Glomerular visceral epithelial cell (primary cell): ENCODE measurements at regions not wholly inside any gene's neighbourhood (a gene's known extent, or its start where the extent isn't known, plus 50 kb on each side); places are given as distances from the start of the nearest gene placed in this dataset.

ENCODE experiments used
- DNase-seq: peaks from one replicate; pipeline ENCODE4 v3.0.0-alpha.2; 2016; ENCODE audit errors: extremely low spot score

DNA sequence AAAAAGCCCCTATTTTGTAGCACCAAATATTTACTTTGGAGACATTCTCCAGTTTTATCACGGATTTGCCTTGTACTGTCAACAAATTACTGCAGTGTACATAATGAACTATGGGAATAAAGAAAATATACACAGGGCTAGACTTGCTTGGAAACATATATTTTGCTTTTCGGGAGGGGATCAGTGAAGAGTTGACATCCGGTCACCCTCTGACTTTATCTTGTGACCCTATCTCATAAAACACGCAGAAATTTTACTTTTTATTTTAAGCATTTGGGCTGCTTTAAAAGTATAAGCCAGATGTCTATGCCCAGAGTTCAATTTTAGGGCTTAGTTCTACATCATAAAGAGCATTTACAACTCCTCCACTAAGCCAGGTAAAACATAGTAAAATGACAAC lies 630.7 kb downstream of the TOX3 start:
- no peak for DNase-seq

GRCh38 chr16:51907680-51908079 lies 639.3 kb downstream of the TOX3 start:
- DNase-seq = no peak

DNA sequence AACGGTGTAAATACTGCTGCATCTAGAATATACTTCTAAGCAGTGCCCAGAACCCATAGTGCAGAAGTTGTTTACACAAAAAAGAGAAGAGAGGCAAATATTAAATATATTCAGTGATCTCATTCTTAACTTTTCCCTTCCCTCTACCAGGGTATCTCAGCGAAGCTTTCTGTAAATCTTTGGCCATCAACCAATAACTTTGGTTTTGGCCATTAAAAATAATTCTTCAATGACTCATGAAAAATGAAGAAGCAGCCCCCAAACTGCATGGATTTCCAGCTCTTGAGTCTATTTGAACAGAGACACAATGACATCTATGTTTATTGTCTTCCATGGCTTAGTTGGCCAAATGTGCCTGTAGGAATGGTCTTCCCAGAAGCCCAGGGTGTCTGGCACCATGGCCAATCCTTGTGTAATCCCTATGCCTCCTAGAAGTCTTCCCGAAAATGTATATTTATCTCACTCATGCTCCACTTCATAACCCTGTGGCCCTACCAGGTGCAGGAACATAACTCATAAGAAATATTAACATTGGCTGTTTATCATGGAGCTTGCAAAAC lies 646.6 kb downstream of the TOX3 start:
- no peak for DNase-seq

DNA sequence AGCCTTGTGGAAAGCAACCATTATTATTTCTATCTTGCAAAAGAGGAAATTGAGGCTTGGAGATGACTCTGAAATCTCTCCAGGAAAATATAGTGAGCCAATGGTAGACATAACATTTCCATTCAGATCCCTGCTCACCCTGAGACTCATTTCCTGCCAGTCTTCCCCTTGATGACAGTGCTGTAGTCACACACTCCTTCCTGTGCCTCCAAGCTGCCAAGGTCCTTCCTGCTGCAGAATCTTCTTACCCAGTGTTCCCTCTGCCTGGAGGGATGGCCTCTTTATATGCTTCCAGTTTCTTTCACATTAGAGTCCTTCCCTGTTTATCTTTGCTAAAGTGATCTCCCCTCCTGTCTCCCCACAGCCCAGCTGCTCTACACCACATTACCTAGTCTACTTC lies 648.1 kb downstream of the TOX3 start:
- no peak for DNase-seq

DNA sequence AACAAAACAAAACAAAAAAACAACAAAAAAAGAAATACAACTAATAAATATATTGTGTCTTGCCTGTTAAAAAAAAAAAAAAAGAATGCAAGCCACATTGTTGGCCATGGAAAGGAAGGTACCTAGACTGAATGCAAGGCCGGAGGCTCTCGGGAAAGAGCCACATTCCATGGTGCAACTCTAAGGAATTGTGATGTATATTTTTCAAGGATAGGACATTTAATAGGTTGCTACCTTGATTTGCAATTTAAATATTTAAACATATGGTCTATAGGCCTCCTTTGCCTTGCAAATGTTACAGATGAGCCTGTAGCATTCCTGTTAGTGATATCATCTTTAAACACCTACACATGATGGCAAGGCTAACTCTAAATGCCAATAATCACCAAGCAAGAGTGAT lies 650.9 kb downstream of the TOX3 start:
- DNase-seq = no peak

DNA sequence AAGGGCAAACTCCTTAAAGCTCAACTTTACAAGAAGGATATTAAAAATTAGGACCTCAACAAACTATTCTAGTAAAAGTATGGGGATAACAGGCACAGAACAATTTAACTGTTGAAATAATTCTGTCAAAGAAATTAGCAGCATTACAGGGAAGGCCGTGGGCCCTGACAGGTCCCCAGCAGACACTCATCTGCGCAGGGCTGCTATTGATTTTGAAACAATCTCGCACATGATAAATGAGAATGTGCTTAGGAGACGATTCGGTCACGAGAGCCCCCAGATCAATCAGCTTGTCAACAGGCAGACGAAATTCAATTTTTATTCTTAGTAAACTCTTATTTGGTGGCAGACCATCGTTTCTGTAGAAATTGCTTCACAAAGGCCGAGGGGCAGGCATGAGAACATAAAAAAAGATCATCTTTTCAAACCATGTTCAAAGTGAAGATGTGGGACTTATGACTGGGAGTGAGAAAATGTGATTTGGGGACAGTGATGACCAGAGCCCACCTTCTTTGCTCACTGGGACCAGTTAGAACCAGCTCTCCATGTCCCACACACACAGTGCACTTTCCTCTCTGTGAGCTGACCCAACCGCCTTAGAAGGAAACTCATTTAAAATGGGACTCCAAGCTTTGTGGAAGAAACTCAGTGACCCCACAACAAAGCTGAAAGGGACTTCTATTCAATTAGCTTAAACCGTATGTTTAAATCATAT lies 654.5 kb downstream of the TOX3 start:
- no peak for DNase-seq

DNA sequence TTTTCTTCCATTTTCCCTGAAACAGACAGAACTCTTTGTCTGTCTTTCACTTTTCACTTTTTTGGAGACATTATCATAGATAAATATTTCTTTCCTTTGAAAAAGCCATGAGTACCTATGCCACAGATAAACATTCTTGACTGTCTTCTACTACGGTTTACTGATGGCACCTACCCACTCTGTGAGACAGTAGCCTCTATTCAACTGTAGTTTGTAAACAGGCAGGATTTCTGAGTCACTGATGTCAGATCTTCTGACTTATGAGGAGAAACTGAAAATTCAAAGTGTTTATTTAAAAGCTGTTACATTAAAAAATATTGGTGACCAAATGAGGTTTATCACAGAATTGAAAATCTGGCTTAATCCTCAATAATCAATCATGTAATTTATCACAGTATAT lies 658.4 kb downstream of the TOX3 start:
- DNase-seq = no peak

- DNase-seq = no peak
Measured at GRCh38 chr16:51888016-51888415, 658.9 kb downstream of the TOX3 start.

DNA sequence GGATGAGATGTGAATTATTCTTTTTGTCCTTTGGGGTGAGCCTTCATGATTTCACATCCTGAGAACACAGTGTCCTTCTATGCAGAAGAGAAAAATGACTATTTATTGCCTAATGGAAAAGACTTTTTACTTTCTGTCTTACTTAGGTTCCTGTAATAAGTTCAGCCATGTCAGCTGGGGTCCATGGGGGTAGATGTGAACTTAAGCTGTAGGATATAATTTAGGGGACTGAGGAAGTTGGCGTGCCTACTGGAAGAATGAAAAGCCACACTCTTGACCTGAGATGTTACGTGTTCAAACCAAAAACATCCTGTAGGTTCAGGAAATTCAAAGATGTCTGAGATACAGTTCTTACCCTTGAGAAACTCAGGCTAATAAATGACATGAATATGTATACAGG lies 660.5 kb downstream of the TOX3 start:
- no peak for DNase-seq

- DNase-seq = no peak
Measured at GRCh38 chr16:51884773-51885172, 662.2 kb downstream of the TOX3 start.

- no peak for DNase-seq
Measured at GRCh38 chr16:51881731-51882130, 665.2 kb downstream of the TOX3 start.

GRCh38 chr16:51880776-51881175 lies 666.2 kb downstream of the TOX3 start:
- DNase-seq = no peak

GRCh38 chr16:51877686-51878085 lies 669.3 kb downstream of the TOX3 start:
- DNase-seq = no peak

DNA sequence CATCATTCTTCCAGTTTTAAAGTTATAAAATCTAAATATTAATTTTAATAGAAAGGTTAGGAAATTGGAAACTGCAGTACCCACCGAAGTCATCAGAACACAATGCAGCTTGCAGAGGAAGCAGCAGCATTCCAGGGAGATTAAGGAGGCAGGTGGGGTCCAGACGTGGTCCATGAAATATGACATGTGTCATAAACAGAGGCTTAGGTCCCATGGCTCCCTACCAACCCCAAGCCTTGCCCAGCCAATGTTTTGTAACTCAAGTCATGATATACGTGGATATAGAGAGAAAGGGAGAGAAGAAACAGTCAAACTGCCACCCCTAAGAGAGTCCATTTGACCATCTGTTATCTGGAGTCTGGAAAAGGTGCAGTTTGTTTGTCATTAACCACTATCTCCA lies 670.0 kb downstream of the TOX3 start:
- DNase-seq = no peak

- no peak for DNase-seq
Measured at GRCh38 chr16:51876601-51876875, 670.4 kb downstream of the TOX3 start.

- no peak for DNase-seq
Measured at GRCh38 chr16:51875834-51876600, 670.9 kb downstream of the TOX3 start.

- DNase-seq = no peak
Measured at GRCh38 chr16:51872524-51872923, 674.4 kb downstream of the TOX3 start.

DNA sequence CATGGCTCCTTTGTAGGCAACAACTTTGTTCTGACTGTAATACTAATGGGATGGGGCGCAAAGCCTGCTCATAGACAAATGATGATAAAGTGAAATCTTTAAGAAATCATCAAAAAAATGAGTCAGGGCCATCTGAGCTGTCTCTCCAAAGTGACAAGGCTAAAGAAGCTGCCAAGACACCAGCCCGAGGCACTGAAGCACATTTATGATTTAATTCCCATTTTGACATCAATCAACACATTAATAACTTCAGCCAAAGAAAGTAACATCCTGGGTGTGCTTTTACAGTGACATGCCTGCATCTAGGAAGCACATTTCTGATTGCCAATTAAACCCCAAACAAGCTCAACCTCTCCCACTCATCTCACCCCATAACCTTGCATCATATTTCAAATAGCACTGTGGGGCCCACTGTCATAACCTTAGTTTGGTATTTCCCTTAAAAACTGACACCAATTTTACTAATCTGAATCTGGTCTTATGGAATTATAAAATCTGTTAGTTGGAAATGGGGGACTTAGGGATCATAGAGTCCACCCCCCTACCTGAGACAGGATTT lies 676.6 kb downstream of the TOX3 start:
- DNase-seq = no peak

DNA sequence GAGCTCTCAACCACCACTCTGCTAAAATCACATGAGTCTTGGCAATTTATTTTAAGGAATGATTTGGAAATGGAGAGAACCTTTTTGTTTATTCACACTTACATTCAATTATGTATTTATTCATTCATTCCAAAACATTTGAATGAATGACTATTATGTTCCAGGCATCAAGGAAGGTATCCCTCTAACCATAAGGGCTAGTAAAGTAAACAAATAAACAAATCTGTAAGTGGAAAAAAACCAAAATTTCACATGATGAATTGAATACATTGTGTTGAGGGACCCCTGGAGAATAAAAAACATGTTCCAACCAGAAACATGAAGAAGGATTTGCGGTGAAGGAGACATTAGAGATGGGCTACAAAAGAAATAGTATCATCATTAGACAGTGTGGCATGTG lies 677.8 kb downstream of the TOX3 start:
- DNase-seq = no peak

GRCh38 chr16:51868631-51869030 lies 678.3 kb downstream of the TOX3 start:
- no peak for DNase-seq

DNA sequence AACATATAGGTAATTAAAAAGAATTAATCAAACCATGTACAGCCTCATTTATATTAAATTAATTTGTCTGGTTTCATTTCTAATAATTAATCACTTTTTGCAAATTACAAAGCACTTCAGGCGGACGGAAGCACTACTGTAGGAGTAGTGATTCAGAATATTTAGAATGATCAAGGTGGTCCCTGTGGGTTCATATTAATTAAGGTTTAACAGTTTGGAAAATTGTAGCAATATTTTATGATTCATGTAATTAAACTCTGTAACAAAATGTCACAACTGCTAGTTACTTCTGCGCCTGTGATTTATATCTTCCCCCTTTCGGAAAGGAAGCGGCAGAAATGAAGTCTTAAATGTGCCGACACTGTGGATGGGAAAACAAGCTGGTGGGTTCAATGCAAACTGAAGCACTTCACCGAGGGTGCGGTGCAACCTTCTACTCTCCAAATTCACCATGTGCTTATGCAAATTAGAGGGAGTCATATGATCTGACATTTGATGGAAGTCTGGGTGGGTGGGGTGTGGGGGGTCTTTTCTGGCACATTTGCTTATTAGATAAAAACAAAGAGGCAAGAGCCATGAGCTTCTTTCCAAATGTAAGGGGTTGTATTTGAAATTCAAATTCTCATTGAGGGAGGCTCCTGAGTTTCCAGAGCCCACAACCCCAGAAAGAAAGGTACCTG lies 679.4 kb downstream of the TOX3 start:
- no peak for DNase-seq

- DNase-seq = no peak
Measured at GRCh38 chr16:51864575-51864974, 682.4 kb downstream of the TOX3 start.
